ENCODE measurements at regions not wholly inside any gene's neighbourhood (a gene's known extent, or its start where the extent isn't known, plus 50 kb on each side); places are given as distances from the start of the nearest gene placed in this dataset.

DNA sequence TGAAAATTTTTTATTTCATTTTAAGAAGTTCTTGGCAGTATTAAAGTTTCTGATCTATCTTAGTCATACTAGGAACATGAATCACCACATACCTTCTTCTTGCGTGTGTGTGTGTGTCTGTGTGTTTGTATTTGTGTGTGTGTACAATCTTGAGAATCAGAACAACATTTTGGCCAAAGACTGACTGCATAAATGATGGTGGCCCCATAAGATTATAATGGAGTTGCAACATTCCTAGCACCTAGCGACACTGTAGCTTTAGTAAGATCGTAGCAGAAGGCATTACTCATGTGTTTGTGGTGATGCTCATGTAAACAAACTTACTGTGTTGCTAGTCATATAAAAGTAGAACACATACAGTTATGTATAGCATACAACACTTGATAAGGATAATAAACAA lies 205.4 kb downstream of the FAM76B start:
- Histone ChIP-seq H3K4ac (ENCODE audit: low read depth, low read length) (no peak overlapping the region), H3K9me3 (ENCODE audit: control insufficient read depth, low read depth, low read length) (no peaks in the 10 kb centered on the region), H4K5ac (ENCODE audit: insufficient read length, low read depth, low read length) (no peak overlapping the region), H3K79me1 (ENCODE audit: insufficient read depth, low read depth, low read length, poor library complexity, severe bottlenecking) (no peaks in the 10 kb centered on the region), H2BK20ac (ENCODE audit: low read depth, low read length, poor library complexity, severe bottlenecking) (no peak overlapping the region), H3K56ac (ENCODE audit: insufficient read length, low read depth, low read length) (no peak overlapping the region), H3K18ac (ENCODE audit: insufficient read length, low read depth, low read length) (no peak overlapping the region), H2BK15ac (ENCODE audit: low read depth, low read length) (no peak overlapping the region), H2BK120ac (ENCODE audit: low read depth, low read length, poor library complexity, severe bottlenecking) (no peak overlapping the region), H2AK5ac (ENCODE audit: insufficient read length, low read length) (no peak overlapping the region), H3K4me1 (ENCODE audit: insufficient read depth, low read length) (no peaks in the 10 kb centered on the region), H4K91ac (ENCODE audit: insufficient read length, low read depth, low read length) (no peak overlapping the region), H3K23ac (ENCODE audit: insufficient read length, low read depth, low read length) (no peak overlapping the region), H3K27me3 (ENCODE audit: insufficient read depth, low read length) (no peaks in the 10 kb centered on the region), H2AFZ (ENCODE audit: low read length) (no peak overlapping the region), H2BK12ac (ENCODE audit: insufficient read length, low read depth, low read length) (no peak overlapping the region), H2BK5ac (ENCODE audit: insufficient read length, low read length) (no peak overlapping the region), H3K9ac (ENCODE audit: extremely low read depth, insufficient read length, low read length) (no peak overlapping the region), H3K23me2 (ENCODE audit: insufficient read length, low read depth, low read length, poor library complexity, severe bottlenecking) (no peaks in the 10 kb centered on the region), H3K79me2 (ENCODE audit: insufficient read depth, low read length) (no peaks in the 10 kb centered on the region), H3T11ph (ENCODE audit: low read length) (no peak overlapping the region), H3K27ac (ENCODE audit: insufficient read length, low read depth, low read length) (no peak overlapping the region), H3K4me2 (ENCODE audit: insufficient read depth, insufficient read length, low read length) (no peak overlapping the region), H4K20me1 (ENCODE audit: control insufficient read depth, insufficient read depth, insufficient read length) (no peaks in the 10 kb centered on the region), H3K14ac (ENCODE audit: insufficient read depth, low read length) (no peak overlapping the region), H4K8ac (replicated peaks; ENCODE audit: insufficient read length, low read depth, low read length) (no peak overlapping the region)
- TF ChIP-seq, protein P1, sequence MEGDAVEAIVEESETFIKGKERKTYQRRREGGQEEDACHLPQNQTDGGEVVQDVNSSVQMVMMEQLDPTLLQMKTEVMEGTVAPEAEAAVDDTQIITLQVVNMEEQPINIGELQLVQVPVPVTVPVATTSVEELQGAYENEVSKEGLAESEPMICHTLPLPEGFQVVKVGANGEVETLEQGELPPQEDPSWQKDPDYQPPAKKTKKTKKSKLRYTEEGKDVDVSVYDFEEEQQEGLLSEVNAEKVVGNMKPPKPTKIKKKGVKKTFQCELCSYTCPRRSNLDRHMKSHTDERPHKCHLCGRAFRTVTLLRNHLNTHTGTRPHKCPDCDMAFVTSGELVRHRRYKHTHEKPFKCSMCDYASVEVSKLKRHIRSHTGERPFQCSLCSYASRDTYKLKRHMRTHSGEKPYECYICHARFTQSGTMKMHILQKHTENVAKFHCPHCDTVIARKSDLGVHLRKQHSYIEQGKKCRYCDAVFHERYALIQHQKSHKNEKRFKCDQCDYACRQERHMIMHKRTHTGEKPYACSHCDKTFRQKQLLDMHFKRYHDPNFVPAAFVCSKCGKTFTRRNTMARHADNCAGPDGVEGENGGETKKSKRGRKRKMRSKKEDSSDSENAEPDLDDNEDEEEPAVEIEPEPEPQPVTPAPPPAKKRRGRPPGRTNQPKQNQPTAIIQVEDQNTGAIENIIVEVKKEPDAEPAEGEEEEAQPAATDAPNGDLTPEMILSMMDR (conservative IDR thresholded peaks at IDR 0.05), result no peak
- no peak for DNase-seq
- Mint-ChIP-seq H3K4me3 (no peak overlapping the region), H3K27ac (no peak overlapping the region), H3K36me3 (ENCODE audit: insufficient read depth in 1 of 3, low read depth in 3 of 3) (no peaks in the 10 kb centered on the region), H3K4me1 (peaks cover 4% of the 10 kb centered on the region in 2 experiments), H3K9me3 (no peaks in the 10 kb centered on the region), H3K27me3 (ENCODE audit: low read depth) (no peaks in the 10 kb centered on the region)
- no CpG with 5 or more reads among the region's 3 CpGs for whole genome bisulfite sequencing (ENCODE audit: extremely low coverage, insufficient read length, low lambda C conversion rate)
